ENCODE measurements at regions not wholly inside any gene's neighbourhood (a gene's known extent, or its start where the extent isn't known, plus 50 kb on each side); places are given as distances from the start of the nearest gene placed in this dataset.

DNA sequence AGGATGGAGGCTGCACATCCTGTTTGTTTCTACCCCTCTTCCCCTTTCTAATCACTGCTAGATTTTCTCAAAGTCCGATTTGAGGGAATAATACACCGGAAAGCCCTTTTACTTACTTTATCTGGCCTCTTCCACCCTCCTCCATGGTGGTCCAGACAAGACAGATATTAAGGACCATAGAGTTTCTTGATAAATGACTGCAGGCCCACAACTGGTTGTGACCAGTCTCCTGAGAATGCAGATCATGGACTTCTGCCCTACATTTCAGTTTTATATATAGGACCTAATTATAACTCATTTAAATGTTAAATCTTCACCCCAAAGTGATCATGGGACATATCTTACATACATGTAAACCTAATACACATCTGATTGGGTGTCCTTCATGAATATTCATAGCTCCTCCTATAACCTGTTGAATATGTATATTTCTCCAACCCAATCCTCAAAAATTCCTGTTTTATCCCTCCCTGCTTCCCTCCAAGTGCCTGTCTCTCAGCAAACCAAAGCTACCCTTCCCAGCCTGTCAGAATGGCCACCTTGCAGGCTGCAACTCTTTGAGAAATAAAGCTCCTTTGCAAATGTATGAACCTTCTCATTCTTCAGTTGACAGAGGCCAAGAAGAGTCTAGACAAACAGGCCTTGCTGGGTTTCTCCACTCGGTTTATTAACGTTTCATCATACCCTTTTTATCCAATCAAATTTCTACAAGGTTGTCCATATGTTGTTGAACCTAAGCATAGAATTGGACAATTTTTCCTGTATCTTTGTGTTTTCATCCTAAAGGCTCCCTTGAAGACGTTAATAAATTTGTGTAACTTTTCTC is 133.1 kb downstream of the HFE start:
- Mint-ChIP-seq H3K4me1 (ENCODE audit: low read depth, unreplicated experiment) (peaks cover 3% of the 10 kb centered on the region), H3K9me3 (ENCODE audit: unreplicated experiment) (peaks cover 1% of the 10 kb centered on the region), H3K36me3 (ENCODE audit: unreplicated experiment) (no peaks in the 10 kb centered on the region), H3K4me3 (ENCODE audit: unreplicated experiment) (peak overlapping the region; percentile 11), H3K27ac (ENCODE audit: unreplicated experiment) (no peak overlapping the region), H3K27me3 (ENCODE audit: unreplicated experiment) (no peaks in the 10 kb centered on the region)
- no peak for DNase-seq
- TF ChIP-seq, protein P1, sequence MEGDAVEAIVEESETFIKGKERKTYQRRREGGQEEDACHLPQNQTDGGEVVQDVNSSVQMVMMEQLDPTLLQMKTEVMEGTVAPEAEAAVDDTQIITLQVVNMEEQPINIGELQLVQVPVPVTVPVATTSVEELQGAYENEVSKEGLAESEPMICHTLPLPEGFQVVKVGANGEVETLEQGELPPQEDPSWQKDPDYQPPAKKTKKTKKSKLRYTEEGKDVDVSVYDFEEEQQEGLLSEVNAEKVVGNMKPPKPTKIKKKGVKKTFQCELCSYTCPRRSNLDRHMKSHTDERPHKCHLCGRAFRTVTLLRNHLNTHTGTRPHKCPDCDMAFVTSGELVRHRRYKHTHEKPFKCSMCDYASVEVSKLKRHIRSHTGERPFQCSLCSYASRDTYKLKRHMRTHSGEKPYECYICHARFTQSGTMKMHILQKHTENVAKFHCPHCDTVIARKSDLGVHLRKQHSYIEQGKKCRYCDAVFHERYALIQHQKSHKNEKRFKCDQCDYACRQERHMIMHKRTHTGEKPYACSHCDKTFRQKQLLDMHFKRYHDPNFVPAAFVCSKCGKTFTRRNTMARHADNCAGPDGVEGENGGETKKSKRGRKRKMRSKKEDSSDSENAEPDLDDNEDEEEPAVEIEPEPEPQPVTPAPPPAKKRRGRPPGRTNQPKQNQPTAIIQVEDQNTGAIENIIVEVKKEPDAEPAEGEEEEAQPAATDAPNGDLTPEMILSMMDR (IDR thresholded peaks at IDR 0.05; ENCODE audit: partially characterized antibody, unreplicated experiment), result no peak

DNA sequence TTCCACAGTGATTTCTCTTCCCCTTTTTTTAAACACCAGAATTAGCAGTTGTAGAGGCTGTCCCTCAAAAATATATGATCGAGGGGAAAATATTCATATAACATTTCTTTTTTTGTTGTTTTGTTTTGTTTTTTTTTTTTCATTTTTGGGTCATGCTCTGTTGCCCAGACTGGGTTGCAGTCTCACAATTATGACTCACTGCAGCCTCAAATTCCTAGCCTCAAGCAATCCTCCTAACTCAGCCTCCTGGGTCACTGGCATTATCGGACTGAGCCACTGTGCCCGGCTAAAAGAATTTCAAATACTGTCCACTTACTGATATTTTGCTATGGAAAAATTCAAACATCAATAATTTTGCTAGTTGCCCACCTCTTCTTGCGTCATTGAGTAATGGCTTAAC is 134.0 kb downstream of the HFE start:
- peaks cover 1% of the 10 kb centered on the region for H3K9me3 Mint-ChIP-seq (ENCODE audit: unreplicated experiment)
- no peaks in the 10 kb centered on the region for H3K27me3 Mint-ChIP-seq (ENCODE audit: unreplicated experiment)
- TF ChIP-seq, protein P1 (IDR thresholded peaks at IDR 0.05; ENCODE audit: partially characterized antibody, unreplicated experiment), result no peak
- H3K4me1 Mint-ChIP-seq (ENCODE audit: low read depth, unreplicated experiment), result peaks cover 3% of the 10 kb centered on the region
- DNase-seq, result no peak
- no peak overlapping the region for H3K27ac Mint-ChIP-seq (ENCODE audit: unreplicated experiment)
- no peak overlapping the region for H3K4me3 Mint-ChIP-seq (ENCODE audit: unreplicated experiment)
- no peaks in the 10 kb centered on the region for H3K36me3 Mint-ChIP-seq (ENCODE audit: unreplicated experiment)

DNA sequence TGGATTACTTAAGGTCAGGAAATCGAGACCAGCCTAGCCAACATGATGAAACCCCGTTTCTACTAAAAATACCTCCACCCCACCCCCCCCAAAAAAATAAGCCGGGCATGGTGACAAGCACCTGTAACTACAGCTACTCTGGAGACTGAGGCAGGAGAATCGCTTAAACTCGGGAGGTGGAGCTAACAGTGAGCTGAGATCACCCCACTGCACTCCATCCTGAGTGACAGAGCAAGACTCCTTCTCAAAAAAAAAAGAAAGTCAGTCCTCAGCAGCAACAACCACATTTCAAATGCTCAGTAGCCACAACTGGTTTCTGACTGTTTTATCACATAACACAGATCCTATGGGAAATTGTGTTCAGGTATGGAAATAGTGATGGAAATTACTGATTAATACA is 135.3 kb downstream of the HFE start:
- H3K4me1 Mint-ChIP-seq (ENCODE audit: low read depth, unreplicated experiment), result peaks cover 3% of the 10 kb centered on the region
- peaks cover 1% of the 10 kb centered on the region for H3K9me3 Mint-ChIP-seq (ENCODE audit: unreplicated experiment)
- no peak overlapping the region for H3K27ac Mint-ChIP-seq (ENCODE audit: unreplicated experiment)

DNA sequence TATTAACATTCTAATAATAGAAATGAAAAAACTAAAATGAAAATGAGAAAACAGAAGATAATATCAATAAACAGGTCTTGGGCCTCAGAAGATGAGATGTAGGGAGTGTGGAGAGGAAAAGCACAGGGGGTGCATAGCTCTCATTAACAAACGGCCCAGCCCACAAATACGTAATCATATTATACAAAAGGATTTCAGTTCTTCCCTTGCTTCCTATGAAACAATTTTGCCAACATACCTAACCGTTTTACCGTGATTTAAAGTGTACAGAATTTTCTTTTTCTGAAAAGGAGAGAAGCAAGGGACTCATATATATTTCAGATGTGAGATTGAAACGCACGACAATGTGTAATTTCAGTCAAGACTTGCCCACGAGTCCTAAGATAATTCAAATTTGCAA is 136.0 kb downstream of the HFE start:
- no peaks in the 10 kb centered on the region for H3K27me3 Mint-ChIP-seq (ENCODE audit: unreplicated experiment)
- TF ChIP-seq, protein P1 (IDR thresholded peaks at IDR 0.05; ENCODE audit: partially characterized antibody, unreplicated experiment), result no peak
- no peak overlapping the region for H3K4me3 Mint-ChIP-seq (ENCODE audit: unreplicated experiment)
- H3K9me3 Mint-ChIP-seq (ENCODE audit: unreplicated experiment), result peaks cover 1% of the 10 kb centered on the region
- no peak overlapping the region for H3K27ac Mint-ChIP-seq (ENCODE audit: unreplicated experiment)
- DNase-seq, result no peak
- peaks cover 3% of the 10 kb centered on the region for H3K4me1 Mint-ChIP-seq (ENCODE audit: low read depth, unreplicated experiment)
- H3K36me3 Mint-ChIP-seq (ENCODE audit: unreplicated experiment), result no peaks in the 10 kb centered on the region

More for the DNA sequence above, 135.3 kb downstream of the HFE start:
- Mint-ChIP-seq H3K27me3 (ENCODE audit: unreplicated experiment) (no peaks in the 10 kb centered on the region), H3K36me3 (ENCODE audit: unreplicated experiment) (no peaks in the 10 kb centered on the region), H3K4me3 (ENCODE audit: unreplicated experiment) (no peak overlapping the region)
- no peak for DNase-seq
- TF ChIP-seq, protein P1 (IDR thresholded peaks at IDR 0.05; ENCODE audit: partially characterized antibody, unreplicated experiment), result no peak
